Fibroblast of mammary gland (primary cell): ENCODE measurements at regions not wholly inside any gene's neighbourhood (a gene's known extent, or its start where the extent isn't known, plus 50 kb on each side); places are given as distances from the start of the nearest gene placed in this dataset.

ENCODE experiments used
- DNase-seq: peaks from one replicate; pipeline ENCODE4 v3.0.0-alpha.2; 2010; ENCODE audit warnings: low read depth
- H3K4me3 ChIP-seq: 2 replicates; pipeline ENCODE4 v1.5.1; 2011; ENCODE audit warnings: low read depth, mild to moderate bottlenecking, low read length, moderate library complexity; ENCODE audit not compliant: control insufficient read depth
- CTCF ChIP-seq: conservative IDR thresholded peaks from 2 replicates; pipeline ENCODE4 v1.5.1; 2011; ENCODE audit warnings: low read depth, low read length, inconsistent platforms; ENCODE audit not compliant: control insufficient read depth, insufficient read depth

- no peak overlapping the region for H3K4me3 ChIP-seq
- no peak for DNase-seq
- TF ChIP-seq CTCF, result no peak
These were observed 1233.3 kb downstream of the TBC1D22A start for GRCh38 chr22:47995718-47996117.

GRCh38 chr22:47995264-47995627 is 1232.8 kb downstream of the TBC1D22A start:
- no peak overlapping the region for H3K4me3 ChIP-seq
- DNase-seq, result no peak
- TF ChIP-seq CTCF, result no peak

GRCh38 chr22:47994601-47995263 is 1232.3 kb downstream of the TBC1D22A start:
- no peak overlapping the region for H3K4me3 ChIP-seq
- TF ChIP-seq CTCF, result no peak
- DNase-seq, result no peak

GRCh38 chr22:47994045-47994444 is 1231.6 kb downstream of the TBC1D22A start:
- no peak for TF ChIP-seq CTCF
- DNase-seq, result no peak

GRCh38 chr22:47990481-47990880 is 1228.0 kb downstream of the TBC1D22A start:
- no peak for TF ChIP-seq CTCF
- no peak for DNase-seq
- no peak overlapping the region for H3K4me3 ChIP-seq

More at GRCh38 chr22:47994045-47994444, 1231.6 kb downstream of the TBC1D22A start:
- H3K4me3 ChIP-seq, result no peak overlapping the region

- no peak for DNase-seq
- H3K4me3 ChIP-seq, result no peak overlapping the region
- TF ChIP-seq CTCF, result no peak
These were observed 1225.5 kb downstream of the TBC1D22A start for GRCh38 chr22:47987885-47988515.
